Body of pancreas (tissue), 4 donors: ENCODE measurements at regions not wholly inside any gene's neighbourhood (a gene's known extent, or its start where the extent isn't known, plus 50 kb on each side); places are given as distances from the start of the nearest gene placed in this dataset.
"Not testable (repeated sequence)": the region's sequence is repeated elsewhere in the genome, so short reads cannot be mapped to it uniquely, and the experiment has no call there.

Experiments used
- POLR2A ChIP-seq, 3 donors: fragments of 450-650 bp; IDR thresholded peaks; one replicate each; pipeline ENCODE4 v1.6.1; 2016; ENCODE audit warnings: antibody characterized with exemption in 3 of 3, mild to moderate bottlenecking in 2 of 3
- TF ChIP-seq, protein P1 (sequence below), 7 experiments: fragments of 450-650 bp in 4 of 7; fragments of 200-600 bp in 3 of 7; sonication (generic) in 3 of 7; IDR thresholded peaks; one replicate each; pipeline ENCODE4 v1.5.1; 2016 to 2019; ENCODE audit warnings: antibody characterized with exemption in 7 of 7

DNA sequence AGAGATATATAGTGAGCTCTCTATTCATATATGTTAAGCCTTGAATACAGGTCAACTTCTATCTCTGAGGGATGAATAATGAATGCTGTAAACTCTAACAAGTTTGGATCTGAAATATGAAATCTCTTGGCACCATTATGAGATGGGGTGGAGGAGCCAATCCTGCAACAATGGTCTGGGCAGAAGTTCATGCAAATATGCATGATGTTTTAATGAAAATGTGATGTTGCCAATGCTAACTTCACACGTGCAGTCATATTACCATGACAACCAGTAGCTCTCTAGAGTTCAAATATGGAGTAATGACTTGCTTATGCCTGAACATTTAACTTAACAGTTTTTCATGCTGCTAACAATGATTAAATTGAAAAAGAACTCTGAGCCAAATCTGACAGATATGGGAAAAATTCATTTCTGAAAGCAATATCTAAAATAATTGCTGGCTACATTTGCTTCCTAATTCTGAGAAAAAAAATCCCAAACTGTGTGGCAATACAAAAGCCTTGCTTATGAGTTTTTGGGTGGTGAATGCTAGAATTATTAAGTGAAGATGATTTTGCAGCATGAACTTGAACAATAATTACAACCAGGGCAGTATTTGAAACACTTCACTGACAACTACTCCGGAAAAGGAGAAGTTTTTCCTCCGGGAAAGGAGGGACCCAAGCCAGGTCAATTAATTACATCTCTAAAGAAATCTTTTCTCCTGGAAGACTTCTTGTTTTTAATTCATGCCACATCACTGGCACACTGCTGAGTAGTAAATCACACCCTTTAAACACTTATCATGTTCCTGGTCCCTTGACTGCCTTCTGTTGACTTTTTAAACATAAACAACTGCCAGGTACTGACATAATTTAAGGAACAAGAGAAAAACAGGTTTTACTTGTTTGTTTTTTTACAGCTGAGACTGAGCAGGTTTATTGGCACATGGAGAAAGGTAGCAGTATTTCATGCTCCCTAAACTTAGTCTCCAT lies 65.8 kb upstream of the NOX4 start:
- TF ChIP-seq, protein P1, sequence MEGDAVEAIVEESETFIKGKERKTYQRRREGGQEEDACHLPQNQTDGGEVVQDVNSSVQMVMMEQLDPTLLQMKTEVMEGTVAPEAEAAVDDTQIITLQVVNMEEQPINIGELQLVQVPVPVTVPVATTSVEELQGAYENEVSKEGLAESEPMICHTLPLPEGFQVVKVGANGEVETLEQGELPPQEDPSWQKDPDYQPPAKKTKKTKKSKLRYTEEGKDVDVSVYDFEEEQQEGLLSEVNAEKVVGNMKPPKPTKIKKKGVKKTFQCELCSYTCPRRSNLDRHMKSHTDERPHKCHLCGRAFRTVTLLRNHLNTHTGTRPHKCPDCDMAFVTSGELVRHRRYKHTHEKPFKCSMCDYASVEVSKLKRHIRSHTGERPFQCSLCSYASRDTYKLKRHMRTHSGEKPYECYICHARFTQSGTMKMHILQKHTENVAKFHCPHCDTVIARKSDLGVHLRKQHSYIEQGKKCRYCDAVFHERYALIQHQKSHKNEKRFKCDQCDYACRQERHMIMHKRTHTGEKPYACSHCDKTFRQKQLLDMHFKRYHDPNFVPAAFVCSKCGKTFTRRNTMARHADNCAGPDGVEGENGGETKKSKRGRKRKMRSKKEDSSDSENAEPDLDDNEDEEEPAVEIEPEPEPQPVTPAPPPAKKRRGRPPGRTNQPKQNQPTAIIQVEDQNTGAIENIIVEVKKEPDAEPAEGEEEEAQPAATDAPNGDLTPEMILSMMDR (IDR thresholded peaks at IDR 0.05) = not testable (repeated sequence)
- TF ChIP-seq POLR2A (IDR thresholded peaks at IDR 0.05) = not testable (repeated sequence)
